Endothelial cell (in vitro differentiated cells): ENCODE measurements at regions not wholly inside any gene's neighbourhood (a gene's known extent, or its start where the extent isn't known, plus 50 kb on each side); places are given as distances from the start of the nearest gene placed in this dataset.
"Not testable (repeated sequence)": the region's sequence is repeated elsewhere in the genome, so short reads cannot be mapped to it uniquely, and the experiment has no call there.

Experiments used
- DNase-seq: peaks from one replicate; pipeline ENCODE4 v3.0.0; 2021; ENCODE audit warnings: low spot score
- H3K27ac Mint-ChIP-seq: one replicate; pipeline ENCODE4 v1.8.0; 2021; ENCODE audit warnings: mixed read lengths, inconsistent platforms; ENCODE audit not compliant: unreplicated experiment
- H3K27me3 Mint-ChIP-seq: one replicate; pipeline ENCODE4 v1.8.0; 2021; ENCODE audit warnings: mild to moderate bottlenecking, moderate library complexity, mixed read lengths, inconsistent platforms; ENCODE audit not compliant: unreplicated experiment
- H3K36me3 Mint-ChIP-seq: one replicate; pipeline ENCODE4 v1.8.0; 2021; ENCODE audit warnings: mild to moderate bottlenecking, low read depth, mixed read lengths, inconsistent platforms; ENCODE audit not compliant: unreplicated experiment
- H3K4me1 Mint-ChIP-seq: one replicate; pipeline ENCODE4 v1.8.0; 2021; ENCODE audit warnings: mild to moderate bottlenecking, mixed read lengths, inconsistent platforms; ENCODE audit not compliant: unreplicated experiment
- H3K4me3 Mint-ChIP-seq: one replicate; pipeline ENCODE4 v1.8.0; 2021; ENCODE audit warnings: mild to moderate bottlenecking, mixed read lengths, inconsistent platforms; ENCODE audit not compliant: unreplicated experiment
- H3K9me3 Mint-ChIP-seq: one replicate; pipeline ENCODE4 v1.8.0; 2021; ENCODE audit warnings: mixed read lengths, inconsistent platforms; ENCODE audit not compliant: unreplicated experiment
- CTCF ChIP-seq: fragments of 200-600 bp; sonication (generic); IDR thresholded peaks from one replicate; pipeline ENCODE4 v1.5.0; 2021; ENCODE audit warnings: antibody characterized with exemption; ENCODE audit not compliant: unreplicated experiment

GRCh38 chr14:43665570-43666267, 841.4 kb downstream of the FSCB start:
- TF ChIP-seq CTCF = no peak
- H3K4me3 Mint-ChIP-seq = no peak overlapping the region
- no peaks in the 10 kb centered on the region for H3K4me1 Mint-ChIP-seq
- peaks cover 4% of the 10 kb centered on the region for H3K27me3 Mint-ChIP-seq
- no peaks in the 10 kb centered on the region for H3K9me3 Mint-ChIP-seq
- no peaks in the 10 kb centered on the region for H3K36me3 Mint-ChIP-seq
- no peak overlapping the region for H3K27ac Mint-ChIP-seq
- no peak for DNase-seq

- not testable (repeated sequence) for H3K27ac Mint-ChIP-seq, H3K4me3 Mint-ChIP-seq, H3K9me3 Mint-ChIP-seq, H3K4me1 Mint-ChIP-seq, DNase-seq, H3K27me3 Mint-ChIP-seq, H3K36me3 Mint-ChIP-seq
Measured at GRCh38 chr14:43655194-43655593, 851.9 kb downstream of the FSCB start.

GRCh38 chr14:43651896-43652295, 855.2 kb downstream of the FSCB start:
- H3K9me3 Mint-ChIP-seq = no peaks in the 10 kb centered on the region
- H3K27ac Mint-ChIP-seq = no peak overlapping the region
- no peak for DNase-seq
- no peak overlapping the region for H3K4me3 Mint-ChIP-seq
- peaks cover 3% of the 10 kb centered on the region for H3K27me3 Mint-ChIP-seq
- TF ChIP-seq CTCF = no peak
- no peaks in the 10 kb centered on the region for H3K36me3 Mint-ChIP-seq
- H3K4me1 Mint-ChIP-seq = no peaks in the 10 kb centered on the region

- H3K9me3 Mint-ChIP-seq = no peaks in the 10 kb centered on the region
- TF ChIP-seq CTCF = no peak
- peaks cover 3% of the 10 kb centered on the region for H3K27me3 Mint-ChIP-seq
- no peak overlapping the region for H3K4me3 Mint-ChIP-seq
- no peak overlapping the region for H3K27ac Mint-ChIP-seq
- DNase-seq = no peak
- no peaks in the 10 kb centered on the region for H3K4me1 Mint-ChIP-seq
- H3K36me3 Mint-ChIP-seq = no peaks in the 10 kb centered on the region
Measured at GRCh38 chr14:43651185-43651787, 855.8 kb downstream of the FSCB start.

- Mint-ChIP-seq H3K36me3 (no peaks in the 10 kb centered on the region), H3K4me1 (no peaks in the 10 kb centered on the region), H3K4me3 (no peak overlapping the region), H3K27me3 (peaks cover 3% of the 10 kb centered on the region), H3K9me3 (no peaks in the 10 kb centered on the region), H3K27ac (no peak overlapping the region)
- TF ChIP-seq CTCF = no peak
- no peak for DNase-seq
Measured at GRCh38 chr14:43649508-43649907, 857.6 kb downstream of the FSCB start.
